Mesenchymal stem cell (in vitro differentiated cells and primary cell): ENCODE measurements at regions not wholly inside any gene's neighbourhood (a gene's known extent, or its start where the extent isn't known, plus 50 kb on each side); places are given as distances from the start of the nearest gene placed in this dataset.

ENCODE experiments used
- DNase-seq: peaks from one replicate; pipeline ENCODE4 v3.0.0-alpha.2; 2013
- H2AFZ ChIP-seq: one replicate; pipeline ENCODE4 v1.6.1; 2013; ENCODE audit warnings: low read depth, mild to moderate bottlenecking, control low read depth, inconsistent platforms, low read length, moderate library complexity
- H2AK5ac ChIP-seq: 2 replicates; pipeline ENCODE4 v1.6.1; 2013; ENCODE audit warnings: low read length, moderate library complexity, mild to moderate bottlenecking, inconsistent platforms; ENCODE audit not compliant: severe bottlenecking
- H2BK120ac ChIP-seq: one replicate; pipeline ENCODE4 v1.6.1; 2013; ENCODE audit warnings: low read depth, mild to moderate bottlenecking, inconsistent platforms, low read length, moderate library complexity
- H2BK12ac ChIP-seq, 2 experiments: one replicate each; pipeline ENCODE4 v1.6.1; 2013; ENCODE audit warnings: inconsistent platforms in 2 of 2, low read length in 2 of 2, mild to moderate bottlenecking in 2 of 2, moderate library complexity in 2 of 2, control low read depth in 1 of 2
- H2BK15ac ChIP-seq: one replicate; pipeline ENCODE4 v1.6.1; 2013; ENCODE audit warnings: mild to moderate bottlenecking, low read depth, inconsistent platforms; ENCODE audit not compliant: poor library complexity, severe bottlenecking
- H2BK5ac ChIP-seq: 2 replicates; pipeline ENCODE4 v1.6.1; 2013; ENCODE audit warnings: low read depth, mild to moderate bottlenecking, low read length, control low read depth, inconsistent platforms; ENCODE audit not compliant: poor library complexity, severe bottlenecking
- H3K14ac ChIP-seq, 2 experiments: one replicate each; pipeline ENCODE4 v1.6.1; 2013; ENCODE audit warnings: inconsistent platforms in 2 of 2, low read length in 2 of 2, control low read depth in 1 of 2, mild to moderate bottlenecking in 1 of 2, moderate library complexity in 1 of 2
- H3K18ac ChIP-seq, 2 experiments: one replicate each; pipeline ENCODE4 v1.6.1; 2013; ENCODE audit warnings: inconsistent platforms in 2 of 2, low read length in 2 of 2, control low read depth in 1 of 2, low read depth in 1 of 2, mild to moderate bottlenecking in 1 of 2
- H3K23ac ChIP-seq, 2 experiments: one replicate each; pipeline ENCODE4 v1.6.1; 2013; ENCODE audit warnings: inconsistent platforms in 2 of 2, low read length in 2 of 2, mild to moderate bottlenecking in 2 of 2, moderate library complexity in 2 of 2, control low read depth in 1 of 2
- H3K27ac ChIP-seq: 2 replicates; pipeline ENCODE4 v1.5.1; 2013; ENCODE audit warnings: mild to moderate bottlenecking, moderate library complexity, low read length, control low read depth, inconsistent platforms; ENCODE audit not compliant: poor library complexity, severe bottlenecking
- H3K27me3 ChIP-seq, 2 experiments: 2 replicates each; pipeline versions ENCODE4 v1.6.1 to v1.7.0; 2013; ENCODE audit warnings: low read length in 2 of 2, mild to moderate bottlenecking in 2 of 2, moderate library complexity in 2 of 2, control low read depth in 1 of 2, inconsistent platforms in 1 of 2; ENCODE audit not compliant: control insufficient read depth in 1 of 2, insufficient read depth in 1 of 2
- H3K36me3 ChIP-seq, 2 experiments: 2 replicates each; pipeline versions ENCODE4 v1.6.1 to v1.7.0; 2013; ENCODE audit warnings: low read length in 2 of 2, control low read depth in 1 of 2, inconsistent platforms in 1 of 2, low read depth in 1 of 2, mild to moderate bottlenecking in 1 of 2; ENCODE audit not compliant: insufficient read depth in 2 of 2, control insufficient read depth in 1 of 2
- H3K4ac ChIP-seq, 2 experiments: one replicate each; pipeline ENCODE4 v1.6.1; 2013; ENCODE audit warnings: inconsistent platforms in 2 of 2, low read length in 2 of 2, mild to moderate bottlenecking in 2 of 2, moderate library complexity in 2 of 2, control low read depth in 1 of 2, low read depth in 1 of 2
- H3K4me1 ChIP-seq: 2 replicates; pipeline ENCODE4 v1.6.1; 2013; ENCODE audit warnings: low read depth, low read length, control low read depth; ENCODE audit not compliant: control insufficient read depth, insufficient read depth
- H3K4me2 ChIP-seq: 2 replicates; pipeline ENCODE4 v1.6.1; 2013; ENCODE audit warnings: low read length, mild to moderate bottlenecking, inconsistent platforms; ENCODE audit not compliant: poor library complexity, severe bottlenecking
- H3K4me3 ChIP-seq, 2 experiments: 2 replicates each; pipeline versions ENCODE4 v1.5.1 to v1.7.0; 2013; ENCODE audit warnings: low read length in 2 of 2, mild to moderate bottlenecking in 2 of 2, control low read depth in 1 of 2, low read depth in 1 of 2; ENCODE audit not compliant: insufficient read depth in 1 of 2
- H3K79me1 ChIP-seq: replicated peaks from 2 replicates; pipeline ENCODE4 v1.6.1; 2013; ENCODE audit warnings: mild to moderate bottlenecking, control low read depth, low read length, inconsistent platforms; ENCODE audit not compliant: poor library complexity, severe bottlenecking
- H3K9ac ChIP-seq: 2 replicates; pipeline ENCODE4 v1.7.0; 2013; ENCODE audit warnings: mild to moderate bottlenecking, low read length, moderate library complexity
- H3K9me3 ChIP-seq: 2 replicates; pipeline ENCODE4 v1.7.0; 2013; ENCODE audit warnings: mild to moderate bottlenecking, low read length; ENCODE audit not compliant: control insufficient read depth
- H4K8ac ChIP-seq: one replicate; pipeline ENCODE4 v1.6.1; 2013; ENCODE audit warnings: inconsistent platforms, mild to moderate bottlenecking, low read length, moderate library complexity
- H4K91ac ChIP-seq: one replicate; pipeline ENCODE4 v1.6.1; 2013; ENCODE audit warnings: mild to moderate bottlenecking, low read length, inconsistent platforms
- WGBS: methylation state at CpG from one replicate; pipeline ENCODE4 v1.1.7; 2013; ENCODE audit warnings: mixed read lengths; 5-methylcytosine and 5-hydroxymethylcytosine counted together

DNA sequence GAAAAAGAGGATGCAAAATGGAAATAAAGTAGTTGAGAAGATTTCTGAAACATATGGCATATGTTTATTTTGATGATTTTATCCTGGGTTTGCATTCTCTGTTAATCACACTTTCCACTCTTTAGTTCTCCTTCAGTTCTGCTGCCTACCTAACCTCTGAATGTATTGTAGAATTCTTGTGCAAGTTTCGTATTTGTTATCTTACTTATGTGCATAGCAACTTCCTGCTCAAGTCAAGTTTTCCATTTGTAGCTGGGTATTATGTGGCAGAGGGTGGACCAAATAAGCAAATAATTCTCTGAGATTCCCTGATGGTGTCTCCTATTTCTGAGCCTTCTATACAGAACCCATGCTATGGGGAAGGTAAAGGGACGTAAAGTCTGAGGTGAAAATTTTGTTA lies 381.6 kb downstream of the FOXG1 start:
- Histone ChIP-seq H3K27me3 (no peaks in the 10 kb centered on the region), H2BK15ac (no peak overlapping the region), H3K4me1 (no peaks in the 10 kb centered on the region), H3K14ac (no peak overlapping the region), H3K9me3 (no peaks in the 10 kb centered on the region), H3K36me3 (no peaks in the 10 kb centered on the region), H3K4me2 (no peak overlapping the region), H3K9ac (no peak overlapping the region), H3K27ac (no peak overlapping the region), H3K4ac (no peak overlapping the region), H2AK5ac (no peak overlapping the region), H3K23ac (no peak overlapping the region), H4K8ac (no peak overlapping the region), H2AFZ (no peak overlapping the region), H2BK12ac (no peak overlapping the region), H3K79me1 (no peaks in the 10 kb centered on the region), H3K18ac (no peak overlapping the region), H2BK5ac (no peak overlapping the region), H4K91ac (no peak overlapping the region), H3K4me3 (no peak overlapping the region), H2BK120ac (no peak overlapping the region)
- DNase-seq: no peak
- no CpG with 5 or more reads among the region's 2 CpGs for WGBS

DNA sequence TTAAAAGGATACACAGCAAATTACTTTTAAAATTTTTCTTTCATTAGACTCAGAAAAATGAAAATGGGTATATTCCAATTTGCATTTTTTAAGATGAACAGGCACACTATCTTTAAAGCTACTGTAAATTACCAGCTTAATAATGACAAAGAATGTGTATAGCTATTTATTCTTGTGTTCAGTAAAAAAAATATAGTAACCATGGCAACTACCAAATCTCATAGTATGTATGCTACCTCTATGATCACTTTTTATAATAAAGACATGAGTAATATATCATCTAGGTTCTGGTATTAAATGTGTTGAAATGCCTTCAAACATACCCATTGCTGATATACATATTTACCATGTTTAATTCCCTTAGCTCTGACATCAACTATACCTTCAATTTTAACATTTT lies 383.2 kb downstream of the FOXG1 start:
- H2BK120ac ChIP-seq: no peak overlapping the region
- H3K79me1 ChIP-seq: no peaks in the 10 kb centered on the region
- H2BK12ac ChIP-seq: no peak overlapping the region
- no peak overlapping the region for H3K14ac ChIP-seq
- no peak overlapping the region for H2AK5ac ChIP-seq
- H3K4me3 ChIP-seq: no peak overlapping the region
- H3K23ac ChIP-seq: no peak overlapping the region
- H3K36me3 ChIP-seq: no peaks in the 10 kb centered on the region
- H3K18ac ChIP-seq: no peak overlapping the region
- no peak overlapping the region for H2BK5ac ChIP-seq
- no peak overlapping the region for H3K27ac ChIP-seq
- DNase-seq: no peak
- no peaks in the 10 kb centered on the region for H3K4me1 ChIP-seq
- H4K8ac ChIP-seq: no peak overlapping the region
- H3K9me3 ChIP-seq: no peaks in the 10 kb centered on the region
- H3K9ac ChIP-seq: no peak overlapping the region
- no peak overlapping the region for H2BK15ac ChIP-seq
- H4K91ac ChIP-seq: no peak overlapping the region
- no peak overlapping the region for H2AFZ ChIP-seq
- no peak overlapping the region for H3K4me2 ChIP-seq
- no peak overlapping the region for H3K4ac ChIP-seq
- no peaks in the 10 kb centered on the region for H3K27me3 ChIP-seq

DNA sequence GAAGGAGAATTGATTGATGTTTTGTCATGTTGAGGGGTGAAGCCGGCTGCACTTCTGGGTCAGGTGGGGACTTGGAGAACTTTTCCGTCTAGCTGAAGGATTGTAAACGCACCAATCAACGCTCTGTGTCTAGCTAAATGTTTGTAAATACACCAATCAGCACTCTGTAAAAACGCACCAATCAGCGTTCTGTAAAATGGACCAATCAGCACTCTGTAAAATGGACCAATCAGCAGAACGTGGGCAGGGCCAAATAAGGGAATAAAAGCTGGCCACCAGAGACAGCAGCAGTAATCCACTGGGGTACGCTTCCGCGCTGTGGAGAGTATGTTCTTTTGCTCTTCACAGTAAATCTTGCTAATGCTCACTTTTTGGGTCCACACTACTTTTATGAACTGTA lies 384.1 kb downstream of the FOXG1 start:
- H3K18ac ChIP-seq: no peak overlapping the region
- H3K36me3 ChIP-seq: no peaks in the 10 kb centered on the region
- H3K27me3 ChIP-seq: no peaks in the 10 kb centered on the region
- no peak overlapping the region for H3K14ac ChIP-seq
- H3K27ac ChIP-seq: no peak overlapping the region
- no peak for DNase-seq
- no peak overlapping the region for H2BK5ac ChIP-seq
- H2AFZ ChIP-seq: no peak overlapping the region
- no peak overlapping the region for H3K9ac ChIP-seq
- no peak overlapping the region for H2BK12ac ChIP-seq
- H2AK5ac ChIP-seq: no peak overlapping the region
- no peak overlapping the region for H2BK15ac ChIP-seq
- H4K91ac ChIP-seq: no peak overlapping the region
- H3K23ac ChIP-seq: no peak overlapping the region
- no peaks in the 10 kb centered on the region for H3K9me3 ChIP-seq
- WGBS: 88% methylated on average over 10 of the region's 10 CpGs
- no peak overlapping the region for H3K4ac ChIP-seq
- H3K79me1 ChIP-seq: no peaks in the 10 kb centered on the region
- H3K4me1 ChIP-seq: no peaks in the 10 kb centered on the region
- H4K8ac ChIP-seq: no peak overlapping the region
- no peak overlapping the region for H3K4me2 ChIP-seq
- H2BK120ac ChIP-seq: no peak overlapping the region
- no peak overlapping the region for H3K4me3 ChIP-seq

DNA sequence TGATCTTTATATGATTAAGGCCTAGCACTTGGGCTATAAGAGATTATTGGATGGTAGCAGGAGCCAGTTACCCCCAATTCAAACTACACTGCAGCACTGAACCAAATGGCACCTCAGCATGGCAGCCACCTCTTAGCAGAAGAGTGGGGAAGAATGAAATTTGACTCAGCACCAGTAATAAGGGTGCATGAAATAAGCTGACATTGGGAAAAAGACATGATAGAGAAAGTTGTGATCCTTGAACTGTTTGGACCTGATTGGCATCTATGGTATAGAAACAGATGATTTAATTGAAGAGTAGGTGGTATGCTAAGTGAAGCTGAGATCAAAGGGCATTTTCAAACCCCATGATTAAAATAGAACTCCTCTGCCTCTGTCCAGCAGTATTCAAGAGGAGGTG lies 389.5 kb downstream of the FOXG1 start:
- Histone ChIP-seq H3K4ac (no peak overlapping the region), H3K4me1 (no peaks in the 10 kb centered on the region), H3K4me2 (no peak overlapping the region), H3K23ac (no peak overlapping the region), H3K27ac (no peak overlapping the region), H3K4me3 (no peak overlapping the region), H3K18ac (no peak overlapping the region), H2BK5ac (no peak overlapping the region), H3K9ac (no peak overlapping the region), H3K14ac (no peak overlapping the region), H2AK5ac (no peak overlapping the region), H2BK120ac (no peak overlapping the region), H2BK12ac (no peak overlapping the region), H3K9me3 (no peaks in the 10 kb centered on the region), H4K8ac (no peak overlapping the region), H2AFZ (no peak overlapping the region), H3K36me3 (no peaks in the 10 kb centered on the region), H3K79me1 (no peaks in the 10 kb centered on the region), H2BK15ac (no peak overlapping the region), H3K27me3 (no peaks in the 10 kb centered on the region), H4K91ac (no peak overlapping the region)
- DNase-seq: no peak
